Smooth muscle cell (in vitro differentiated cells): ENCODE measurements at regions not wholly inside any gene's neighbourhood (a gene's known extent, or its start where the extent isn't known, plus 50 kb on each side); places are given as distances from the start of the nearest gene placed in this dataset.

Experiments used
- DNase-seq: peaks from one replicate; lab custom pipeline; 2025; ENCODE audit not compliant: unreplicated experiment; lab: John Stamatoyannopoulos, UW
- H2AFZ ChIP-seq: fragments of 200-600 bp; sonication (generic); 2 replicates; pipeline ENCODE4 v1.6.0; 2016; ENCODE audit warnings: antibody characterized with exemption, low read depth, mild to moderate bottlenecking
- H3F3A ChIP-seq: fragments of 200-600 bp; sonication (generic); 2 replicates; pipeline ENCODE4 v1.6.0; 2017; ENCODE audit warnings: antibody characterized with exemption, low read depth
- H3K27ac ChIP-seq: fragments of 200-600 bp; sonication (generic); 2 replicates; pipeline ENCODE4 v1.5.1; 2016; ENCODE audit warnings: low read depth, mild to moderate bottlenecking
- H3K27me3 ChIP-seq: fragments of 200-600 bp; sonication (generic); 2 replicates; pipeline ENCODE4 v1.6.1; 2016; ENCODE audit warnings: low read depth, mild to moderate bottlenecking
- H3K36me3 ChIP-seq: fragments of 200-600 bp; sonication (generic); 2 replicates; pipeline ENCODE4 v1.5.1; 2016; ENCODE audit warnings: low read depth
- H3K4me1 ChIP-seq: fragments of 200-600 bp; sonication (generic); 2 replicates; pipeline ENCODE4 v1.5.1; 2016; ENCODE audit warnings: low read depth
- H3K4me2 ChIP-seq: fragments of 200-600 bp; sonication (generic); 2 replicates; pipeline ENCODE4 v1.6.0; 2016; ENCODE audit warnings: mild to moderate bottlenecking
- H3K4me3 ChIP-seq: fragments of 200-600 bp; sonication (generic); 2 replicates; pipeline ENCODE4 v1.5.1; 2016; ENCODE audit warnings: mild to moderate bottlenecking
- H3K79me2 ChIP-seq: fragments of 200-600 bp; sonication (generic); 2 replicates; pipeline ENCODE4 v1.6.0; 2016; ENCODE audit warnings: low read depth, mild to moderate bottlenecking
- H3K9ac ChIP-seq: fragments of 200-600 bp; sonication (generic); 2 replicates; pipeline ENCODE4 v1.6.0; 2016; ENCODE audit warnings: low read depth
- H3K9me3 ChIP-seq: fragments of 200-600 bp; sonication (generic); replicated peaks from 2 replicates; pipeline ENCODE4 v1.5.1; 2016; ENCODE audit warnings: low read depth
- H4K20me1 ChIP-seq: fragments of 200-600 bp; sonication (generic); 2 replicates; pipeline ENCODE4 v1.6.0; 2016; ENCODE audit warnings: low read depth
- CTCF ChIP-seq: fragments of 200-600 bp; sonication (generic); IDR thresholded peaks from 2 replicates; pipeline ENCODE4 v1.5.1; 2017; ENCODE audit warnings: borderline replicate concordance, mild to moderate bottlenecking, antibody characterized with exemption; ENCODE audit not compliant: insufficient read depth, poor library complexity, severe bottlenecking
- WGBS: methylation state at CpG from one replicate; pipeline ENCODE4 v1.1.7; 2016; ENCODE audit warnings: low lambda C conversion rate; 5-methylcytosine and 5-hydroxymethylcytosine counted together

GRCh38 chr18:25604196-25604893 is 252.4 kb upstream of the ZNF521 start:
- Histone ChIP-seq H3K9ac (no peak overlapping the region), H3K4me3 (no peak overlapping the region), H3K9me3 (no peaks in the 10 kb centered on the region), H3K79me2 (no peaks in the 10 kb centered on the region), H4K20me1 (no peaks in the 10 kb centered on the region), H3K4me2 (no peak overlapping the region), H3K27ac (no peak overlapping the region), H3F3A (no peaks in the 10 kb centered on the region), H3K4me1 (no peaks in the 10 kb centered on the region), H3K36me3 (no peaks in the 10 kb centered on the region), H3K27me3 (no peaks in the 10 kb centered on the region), H2AFZ (no peak overlapping the region)
- DNase-seq = no peak
- 89% methylated on average over 8 of the region's 8 CpGs for WGBS
- TF ChIP-seq CTCF = no peak

GRCh38 chr18:25599443-25599842 is 247.5 kb upstream of the ZNF521 start:
- H4K20me1 ChIP-seq = no peaks in the 10 kb centered on the region
- no peak overlapping the region for H3K27ac ChIP-seq
- H3K4me2 ChIP-seq = no peak overlapping the region
- no peaks in the 10 kb centered on the region for H3K36me3 ChIP-seq
- H3K9ac ChIP-seq = no peak overlapping the region
- no peak overlapping the region for H2AFZ ChIP-seq
- H3F3A ChIP-seq = no peaks in the 10 kb centered on the region
- no peak for TF ChIP-seq CTCF
- no peak for DNase-seq
- H3K27me3 ChIP-seq = no peaks in the 10 kb centered on the region
- H3K9me3 ChIP-seq = no peaks in the 10 kb centered on the region
- H3K4me1 ChIP-seq = no peaks in the 10 kb centered on the region
- no peaks in the 10 kb centered on the region for H3K79me2 ChIP-seq
- H3K4me3 ChIP-seq = no peak overlapping the region

- Histone ChIP-seq H3K9me3 (no peaks in the 10 kb centered on the region), H3K4me2 (no peak overlapping the region), H3K36me3 (no peaks in the 10 kb centered on the region), H3K9ac (no peak overlapping the region), H3K4me3 (no peak overlapping the region), H3F3A (no peaks in the 10 kb centered on the region), H3K4me1 (no peaks in the 10 kb centered on the region), H3K27ac (no peak overlapping the region), H4K20me1 (no peaks in the 10 kb centered on the region), H2AFZ (no peak overlapping the region), H3K79me2 (no peaks in the 10 kb centered on the region), H3K27me3 (no peaks in the 10 kb centered on the region)
- no peak for TF ChIP-seq CTCF
- no peak for DNase-seq
- WGBS = 95% methylated on average over 9 of the region's 9 CpGs
These were observed 245.5 kb upstream of the ZNF521 start for GRCh38 chr18:25597476-25597875.

GRCh38 chr18:25595274-25596060 is 243.5 kb upstream of the ZNF521 start:
- Histone ChIP-seq H3K9me3 (no peaks in the 10 kb centered on the region), H4K20me1 (no peaks in the 10 kb centered on the region), H3K27me3 (no peaks in the 10 kb centered on the region), H3K79me2 (no peaks in the 10 kb centered on the region), H2AFZ (no peak overlapping the region), H3K4me1 (peaks cover 5% of the 10 kb centered on the region), H3K4me3 (no peak overlapping the region), H3K27ac (no peak overlapping the region), H3K9ac (no peak overlapping the region), H3K36me3 (no peaks in the 10 kb centered on the region), H3F3A (no peaks in the 10 kb centered on the region), H3K4me2 (no peak overlapping the region)
- TF ChIP-seq CTCF = no peak
- WGBS = 92% methylated on average over 7 of the region's 7 CpGs
- no peak for DNase-seq
